ENCODE measurements at regions not wholly inside any gene's neighbourhood (a gene's known extent, or its start where the extent isn't known, plus 50 kb on each side); places are given as distances from the start of the nearest gene placed in this dataset.

- Mint-ChIP-seq H3K4me3 (no peak overlapping the region), H3K4me1 (ENCODE audit: low read depth) (no peaks in the 10 kb centered on the region), H3K27me3 (no peaks in the 10 kb centered on the region), H3K9me3 (no peaks in the 10 kb centered on the region), H3K36me3 (no peaks in the 10 kb centered on the region), H3K27ac (no peak overlapping the region)
- POLR2A ChIA-PET: no interaction called here
- intact Hi-C loops (cut with micrococcal nuclease): no loop called here
- CTCF ChIA-PET: no interaction called here
- no peak for DNase-seq
These were observed 56.0 kb upstream of the ST8SIA3 start for GRCh38 chr18:57296336-57296735.

DNA sequence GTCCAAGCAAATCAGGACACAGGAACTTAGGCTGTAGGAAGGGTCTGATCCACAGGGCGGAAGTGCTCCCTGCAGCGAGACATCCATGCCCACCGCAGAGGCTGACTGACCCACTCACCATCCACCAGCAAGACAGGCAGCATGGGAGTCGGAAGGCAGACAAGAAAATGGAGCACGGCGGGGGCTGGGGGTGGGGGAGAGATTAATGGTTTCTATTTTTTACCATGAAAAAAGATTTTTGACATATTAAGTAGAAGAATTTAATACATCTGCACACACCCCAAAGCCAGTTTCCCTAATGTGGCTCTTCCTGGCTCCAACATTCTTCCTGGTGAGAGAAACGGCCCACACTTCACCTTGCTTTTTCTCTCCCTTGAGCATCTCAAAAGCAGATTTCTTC lies 55.1 kb upstream of the ST8SIA3 start:
- ChIA-PET CTCF (no interaction called here), POLR2A (no interaction called here)
- Mint-ChIP-seq H3K36me3 (no peaks in the 10 kb centered on the region), H3K4me1 (ENCODE audit: low read depth) (no peaks in the 10 kb centered on the region), H3K4me3 (no peak overlapping the region), H3K27me3 (peaks cover 4% of the 10 kb centered on the region), H3K9me3 (no peaks in the 10 kb centered on the region), H3K27ac (no peak overlapping the region)
- DNase-seq: no peak
- intact Hi-C loops (cut with micrococcal nuclease): no loop called here

DNA sequence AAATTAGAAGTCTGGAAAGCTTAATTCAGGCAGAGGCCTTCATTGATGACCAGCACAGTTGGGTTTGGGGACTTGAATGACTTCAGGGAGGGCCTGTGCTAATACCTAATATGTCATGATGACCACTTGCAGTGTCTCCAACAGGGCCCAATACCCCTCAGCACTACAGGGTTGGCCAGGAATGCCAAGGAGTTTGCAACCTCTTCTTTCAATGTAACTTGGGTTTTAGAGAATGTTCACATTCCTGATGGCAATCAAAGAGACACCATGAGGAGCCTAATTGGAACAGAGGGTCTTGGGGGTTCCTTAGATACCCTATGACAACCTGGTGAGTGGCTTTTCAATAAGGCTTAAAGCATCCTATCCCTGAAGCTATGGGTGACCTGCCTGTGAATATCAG lies 52.4 kb upstream of the ST8SIA3 start:
- intact Hi-C loops (cut with micrococcal nuclease): no loop called here
- H3K9me3 Mint-ChIP-seq: no peaks in the 10 kb centered on the region
- CTCF ChIA-PET: no interaction called here
- peaks cover 7% of the 10 kb centered on the region for H3K27me3 Mint-ChIP-seq
- no peak overlapping the region for H3K27ac Mint-ChIP-seq
- DNase-seq: no peak
- H3K4me1 Mint-ChIP-seq (ENCODE audit: low read depth): no peaks in the 10 kb centered on the region
- no peaks in the 10 kb centered on the region for H3K36me3 Mint-ChIP-seq
- POLR2A ChIA-PET: no interaction called here
- H3K4me3 Mint-ChIP-seq: no peak overlapping the region

GRCh38 chr18:57301573-57302559 lies 50.5 kb upstream of the ST8SIA3 start:
- H3K27me3 Mint-ChIP-seq: peaks cover 7% of the 10 kb centered on the region
- CTCF ChIA-PET: no interaction called here
- intact Hi-C loops (cut with micrococcal nuclease): no loop called here

More at GRCh38 chr18:57301573-57302559, 50.5 kb upstream of the ST8SIA3 start:
- Mint-ChIP-seq H3K36me3 (no peaks in the 10 kb centered on the region), H3K4me1 (ENCODE audit: low read depth) (no peaks in the 10 kb centered on the region), H3K9me3 (no peaks in the 10 kb centered on the region), H3K4me3 (no peak overlapping the region), H3K27ac (no peak overlapping the region)
- DNase-seq: no peak
- POLR2A ChIA-PET: no interaction called here
